SK-N-SH (cell line): ENCODE measurements at regions not wholly inside any gene's neighbourhood (a gene's known extent, or its start where the extent isn't known, plus 50 kb on each side); places are given as distances from the start of the nearest gene placed in this dataset.

Experiments
- CTCF ChIA-PET: fragments of 300-600, 350-600 bp; formaldehyde crosslinking; extraction: SDS; loops from one replicate; lab custom pipeline; 2021; lab: Yijun Ruan, JAX
- POLR2A ChIA-PET: fragments of 350-600 bp; sonication (Branson Sonifier 250); formaldehyde crosslinking; extraction: SDS; loops from one replicate; lab custom pipeline; 2020; ENCODE audit warnings: antibody characterized with exemption, inconsistent platforms; lab: Yijun Ruan, JAX
- DNase-seq: peaks from one replicate; pipeline ENCODE4 v3.0.0; 2012
- H2AFZ ChIP-seq: fragments of 200-600 bp; sonication (generic); 2 replicates; pipeline ENCODE4 v1.8.1; 2016; ENCODE audit warnings: antibody characterized with exemption, mild to moderate bottlenecking, low read depth
- H3F3A ChIP-seq: fragments of 200-600 bp; sonication (generic); replicated peaks from 2 replicates; pipeline ENCODE3; 2016; ENCODE audit warnings: antibody characterized with exemption, mild to moderate bottlenecking; ENCODE audit not compliant: insufficient read depth
- H3K27ac ChIP-seq, 2 experiments: fragments of 200-500 bp in 1 of 2; fragments of 200-600 bp in 1 of 2; sonication (Bioruptor generic) in 1 of 2; sonication (generic), shearing (Covaris generic) in 1 of 2; 2 replicates each; pipeline versions ENCODE4 v1.5.1 to v1.6.1; 2014 to 2016; ENCODE audit warnings: low read depth in 2 of 2, inconsistent platforms in 1 of 2, low read length in 1 of 2, mild to moderate bottlenecking in 1 of 2, mixed read lengths in 1 of 2
- H3K27me3 ChIP-seq: fragments of 200-600 bp; sonication (generic), shearing (Covaris generic); 2 replicates; pipeline ENCODE4 v1.6.1; 2016; ENCODE audit warnings: mixed run types; ENCODE audit not compliant: insufficient read depth
- H3K36me3 ChIP-seq, 2 experiments: fragments of 200-500 bp in 1 of 2; fragments of 200-600 bp in 1 of 2; sonication (Bioruptor generic) in 1 of 2; sonication (generic) in 1 of 2; replicated peaks in 1 of 2; 2 replicates each; pipeline versions ENCODE3 to v1.5.1; 2014 to 2016; ENCODE audit warnings: low read length in 1 of 2, mild to moderate bottlenecking in 1 of 2; ENCODE audit not compliant: insufficient read depth in 2 of 2, control insufficient read depth in 1 of 2
- H3K4me1 ChIP-seq, 2 experiments: fragments of 200-500 bp in 1 of 2; fragments of 200-600 bp in 1 of 2; sonication (Bioruptor generic) in 1 of 2; sonication (generic), shearing (Covaris generic) in 1 of 2; 2 replicates each; pipeline versions ENCODE4 v1.5.1 to v1.6.1; 2014 to 2016; ENCODE audit warnings: low read depth in 1 of 2, low read length in 1 of 2, mixed run types in 1 of 2; ENCODE audit not compliant: insufficient read depth in 2 of 2, control insufficient read depth in 1 of 2
- H3K4me2 ChIP-seq: fragments of 200-600 bp; sonication (generic), shearing (Covaris generic); 2 replicates; pipeline ENCODE4 v1.6.1; 2017; ENCODE audit warnings: mixed run types
- H3K4me3 ChIP-seq, 2 experiments: fragments of 200-500 bp in 1 of 2; fragments of 200-600 bp in 1 of 2; sonication (Bioruptor generic) in 1 of 2; sonication (generic), shearing (Covaris generic) in 1 of 2; 2 replicates each; pipeline versions ENCODE4 v1.5.1 to v1.8.1; 2014 to 2016; ENCODE audit warnings: low read depth in 2 of 2, inconsistent platforms in 1 of 2, low read length in 1 of 2, mild to moderate bottlenecking in 1 of 2, mixed read lengths in 1 of 2, moderate library complexity in 1 of 2
- H3K79me2 ChIP-seq: fragments of 200-600 bp; sonication (generic); 2 replicates; pipeline ENCODE4 v1.8.1; 2017; ENCODE audit warnings: mild to moderate bottlenecking; ENCODE audit not compliant: insufficient read depth
- H3K9ac ChIP-seq: fragments of 200-600 bp; sonication (generic); 2 replicates; pipeline ENCODE4 v1.6.1; 2017; ENCODE audit warnings: mixed run types
- H3K9me2 ChIP-seq: fragments of 200-600 bp; sonication (generic); 2 replicates; pipeline ENCODE4 v1.6.1; 2017; ENCODE audit warnings: mixed run types
- H3K9me3 ChIP-seq: fragments of 200-600 bp; sonication (generic); 2 replicates; pipeline ENCODE4 v1.6.1; 2017; ENCODE audit warnings: mixed run types, mild to moderate bottlenecking, moderate library complexity
- H4K20me1 ChIP-seq: fragments of 200-600 bp; sonication (generic); 2 replicates; pipeline ENCODE4 v1.6.1; 2017; ENCODE audit warnings: mild to moderate bottlenecking, mixed run types; ENCODE audit not compliant: insufficient read depth
- CHD2 ChIP-seq: fragments of 150-350 bp; IDR thresholded peaks from 2 replicates; pipeline ENCODE4 v1.6.1; 2018; ENCODE audit warnings: low read length; ENCODE audit not compliant: partially characterized antibody
- FOSL2 ChIP-seq: IDR thresholded peaks from 2 replicates; pipeline ENCODE4 v1.4.0; 2012; ENCODE audit warnings: low read depth, mild to moderate bottlenecking, moderate library complexity, borderline replicate concordance
- JUND ChIP-seq: IDR thresholded peaks from 2 replicates; pipeline ENCODE4 v1.4.0; 2012
- MEF2A ChIP-seq: IDR thresholded peaks from 2 replicates; pipeline ENCODE4 v1.4.0; 2012; ENCODE audit warnings: low read depth, borderline replicate concordance
- MXI1 ChIP-seq: IDR thresholded peaks from 2 replicates; pipeline ENCODE4 v1.6.1; 2012; ENCODE audit warnings: mild to moderate bottlenecking, low read depth, low read length, improper control_type of control experiment
- NRF1 ChIP-seq: IDR thresholded peaks from 2 replicates; pipeline ENCODE4 v1.6.1; 2012; ENCODE audit warnings: low read depth, mild to moderate bottlenecking, low read length
- POLR2AphosphoS5 ChIP-seq: IDR thresholded peaks from 2 replicates; pipeline ENCODE4 v1.6.1; 2012; ENCODE audit warnings: low read depth, low read length
- RCOR1 ChIP-seq: fragments of 150-350 bp; IDR thresholded peaks from 2 replicates; pipeline ENCODE4 v1.6.1; 2017; ENCODE audit warnings: antibody characterized with exemption, low read length
- RFX5 ChIP-seq: IDR thresholded peaks from 2 replicates; pipeline ENCODE4 v1.6.1; 2012; ENCODE audit warnings: mild to moderate bottlenecking, improper control_type of control experiment, low read length
- RXRA ChIP-seq: IDR thresholded peaks from 2 replicates; pipeline ENCODE4 v1.4.0; 2012; ENCODE audit warnings: low read depth, mild to moderate bottlenecking, borderline replicate concordance
- SIN3A ChIP-seq: IDR thresholded peaks from 2 replicates; pipeline ENCODE4 v1.6.1; 2012; ENCODE audit warnings: low read depth, mild to moderate bottlenecking, low read length, moderate library complexity, borderline replicate concordance
- SMC3 ChIP-seq: IDR thresholded peaks from 2 replicates; pipeline ENCODE4 v1.6.1; 2012; ENCODE audit warnings: low read depth, low read length, improper control_type of control experiment
- TCF12 ChIP-seq: IDR thresholded peaks from 2 replicates; pipeline ENCODE4 v1.4.0; 2012
- WGBS: methylation state at CpG from one replicate; pipeline ENCODE4 v1.1.6; 2017; ENCODE audit warnings: low lambda C conversion rate; 5-methylcytosine and 5-hydroxymethylcytosine counted together
- TF ChIP-seq, protein P1 (sequence below): fragments of 150-350 bp; IDR thresholded peaks from 2 replicates; pipeline ENCODE4 v1.6.1; 2016; ENCODE audit warnings: mild to moderate bottlenecking, low read depth, low read length
- TF ChIP-seq, protein P2 (sequence below): IDR thresholded peaks from 2 replicates; pipeline ENCODE4 v1.4.0; 2012; ENCODE audit warnings: low read depth
- TF ChIP-seq, protein P3 (sequence below): IDR thresholded peaks from 2 replicates; pipeline ENCODE4; 2012

DNA sequence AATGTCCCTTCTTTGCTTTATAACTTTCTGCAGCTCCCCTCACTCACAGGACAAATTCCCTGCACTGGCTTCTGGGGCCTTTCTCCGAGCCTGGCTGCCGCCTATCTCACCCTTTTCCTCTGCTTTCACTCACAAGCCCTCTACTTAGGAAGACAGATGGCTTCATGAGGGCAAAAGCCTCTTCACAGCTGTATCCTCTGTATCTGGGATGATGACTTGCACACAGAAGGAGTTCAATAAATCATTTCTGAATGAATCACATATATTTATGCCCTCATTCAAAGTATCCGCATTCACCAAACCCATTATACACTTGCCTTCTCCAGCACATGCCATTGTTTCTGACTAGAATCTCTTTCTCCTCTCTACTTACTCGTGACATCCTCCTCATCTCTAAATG lies 159.0 kb upstream of the RIPOR2 start (continued):
- TF ChIP-seq, protein P1, sequence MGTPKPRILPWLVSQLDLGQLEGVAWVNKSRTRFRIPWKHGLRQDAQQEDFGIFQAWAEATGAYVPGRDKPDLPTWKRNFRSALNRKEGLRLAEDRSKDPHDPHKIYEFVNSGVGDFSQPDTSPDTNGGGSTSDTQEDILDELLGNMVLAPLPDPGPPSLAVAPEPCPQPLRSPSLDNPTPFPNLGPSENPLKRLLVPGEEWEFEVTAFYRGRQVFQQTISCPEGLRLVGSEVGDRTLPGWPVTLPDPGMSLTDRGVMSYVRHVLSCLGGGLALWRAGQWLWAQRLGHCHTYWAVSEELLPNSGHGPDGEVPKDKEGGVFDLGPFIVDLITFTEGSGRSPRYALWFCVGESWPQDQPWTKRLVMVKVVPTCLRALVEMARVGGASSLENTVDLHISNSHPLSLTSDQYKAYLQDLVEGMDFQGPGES: no peak
- TF ChIP-seq, all 33 proteins: peak for 0

DNA sequence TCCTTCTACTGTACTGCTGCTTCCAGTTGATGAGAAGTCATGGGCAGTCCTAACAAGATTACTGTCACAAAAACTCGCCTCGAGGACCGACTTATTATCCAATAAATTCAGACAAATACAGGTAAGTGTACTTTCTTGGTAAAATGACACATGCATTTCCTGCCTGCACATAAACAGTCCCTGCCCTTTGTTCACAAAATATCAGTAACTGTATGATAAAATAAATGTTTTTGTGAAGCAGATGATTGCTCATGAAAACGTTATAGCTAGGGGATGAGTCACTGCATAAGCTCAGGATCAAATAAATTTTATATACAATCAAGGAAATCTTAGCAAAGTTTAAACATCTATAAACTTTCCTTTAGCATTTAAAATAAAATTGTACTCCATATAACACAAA lies 164.5 kb upstream of the RIPOR2 start:
- Histone ChIP-seq H3K4me3 (no peak overlapping the region), H3K9ac (no peak overlapping the region), H3K9me3 (no peaks in the 10 kb centered on the region), H3K27ac (no peak overlapping the region), H2AFZ (no peak overlapping the region), H4K20me1 (no peaks in the 10 kb centered on the region), H3K27me3 (no peaks in the 10 kb centered on the region), H3K4me2 (no peak overlapping the region), H3F3A (no peaks in the 10 kb centered on the region), H3K79me2 (no peaks in the 10 kb centered on the region), H3K4me1 (no peaks in the 10 kb centered on the region; a peak in 2 of 4 replicates), H3K36me3 (peaks cover 8 to 12% of the 10 kb centered on the region in 2 experiments), H3K9me2 (no peaks in the 10 kb centered on the region)
- no peak for DNase-seq
- 66% methylated on average over 4 of the region's 4 CpGs for WGBS
- TF ChIP-seq POLR2AphosphoS5: no peak
- TF ChIP-seq NRF1: no peak
- TF ChIP-seq, protein P2, sequence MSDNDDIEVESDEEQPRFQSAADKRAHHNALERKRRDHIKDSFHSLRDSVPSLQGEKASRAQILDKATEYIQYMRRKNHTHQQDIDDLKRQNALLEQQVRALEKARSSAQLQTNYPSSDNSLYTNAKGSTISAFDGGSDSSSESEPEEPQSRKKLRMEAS: no peak
- TF ChIP-seq RCOR1: no peak
- TF ChIP-seq FOSL2: peak; percentile 36; the same call in 1 of the 2 replicates
- TF ChIP-seq SIN3A: no peak
- TF ChIP-seq CHD2: no peak
- TF ChIP-seq, protein P3, sequence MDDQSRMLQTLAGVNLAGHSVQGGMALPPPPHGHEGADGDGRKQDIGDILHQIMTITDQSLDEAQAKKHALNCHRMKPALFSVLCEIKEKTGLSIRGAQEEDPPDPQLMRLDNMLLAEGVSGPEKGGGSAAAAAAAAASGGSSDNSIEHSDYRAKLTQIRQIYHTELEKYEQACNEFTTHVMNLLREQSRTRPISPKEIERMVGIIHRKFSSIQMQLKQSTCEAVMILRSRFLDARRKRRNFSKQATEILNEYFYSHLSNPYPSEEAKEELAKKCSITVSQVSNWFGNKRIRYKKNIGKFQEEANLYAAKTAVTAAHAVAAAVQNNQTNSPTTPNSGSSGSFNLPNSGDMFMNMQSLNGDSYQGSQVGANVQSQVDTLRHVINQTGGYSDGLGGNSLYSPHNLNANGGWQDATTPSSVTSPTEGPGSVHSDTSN: no peak
- no peak for TF ChIP-seq SMC3
- TF ChIP-seq TCF12: 0 out of 2 replicates have a peak, but pooled peaks have one; percentile 9
- no peak for TF ChIP-seq RFX5
- no peak for TF ChIP-seq RXRA
- peak; percentile 35; the same call in 1 of the 2 replicates for TF ChIP-seq JUND
- no peak for TF ChIP-seq MXI1
- TF ChIP-seq MEF2A: no peak
- TF ChIP-seq, protein P1: no peak
- ChIA-PET CTCF (interaction anchor here (0.8 to 1.2 kb wide), 2 partner anchors 8 to 30 kb away, joined by 3 read pairs; no protein-coding TSS in a partner anchor), POLR2A (no interaction called here)
